ENCODE measurements at regions not wholly inside any gene's neighbourhood (a gene's known extent, or its start where the extent isn't known, plus 50 kb on each side); places are given as distances from the start of the nearest gene placed in this dataset.

DNA sequence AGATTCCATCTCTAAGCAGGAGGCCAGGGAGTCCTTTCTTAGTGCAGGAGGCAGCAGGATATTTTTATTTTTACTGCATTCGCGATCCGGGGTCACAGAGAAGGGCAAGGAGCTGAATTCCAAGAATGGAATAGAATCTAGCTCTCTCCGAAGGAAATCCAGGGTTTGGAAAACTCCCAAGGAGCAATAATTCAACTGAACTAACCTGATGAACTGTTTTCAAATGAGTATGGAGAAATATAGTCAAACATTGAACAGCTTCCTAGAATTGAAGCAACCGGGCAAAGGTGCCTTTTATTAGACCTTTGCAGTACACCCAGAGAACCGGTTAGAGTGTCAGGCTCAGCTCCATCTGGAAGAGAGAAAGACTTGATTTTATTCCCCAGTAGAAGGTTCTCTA, 120.7 kb upstream of the MAF start:
- no peak for DNase-seq (ENCODE audit: low read depth)
- no peak overlapping the region for H3K4me3 ChIP-seq (ENCODE audit: low read depth, low read length)
- TF ChIP-seq, protein P1, sequence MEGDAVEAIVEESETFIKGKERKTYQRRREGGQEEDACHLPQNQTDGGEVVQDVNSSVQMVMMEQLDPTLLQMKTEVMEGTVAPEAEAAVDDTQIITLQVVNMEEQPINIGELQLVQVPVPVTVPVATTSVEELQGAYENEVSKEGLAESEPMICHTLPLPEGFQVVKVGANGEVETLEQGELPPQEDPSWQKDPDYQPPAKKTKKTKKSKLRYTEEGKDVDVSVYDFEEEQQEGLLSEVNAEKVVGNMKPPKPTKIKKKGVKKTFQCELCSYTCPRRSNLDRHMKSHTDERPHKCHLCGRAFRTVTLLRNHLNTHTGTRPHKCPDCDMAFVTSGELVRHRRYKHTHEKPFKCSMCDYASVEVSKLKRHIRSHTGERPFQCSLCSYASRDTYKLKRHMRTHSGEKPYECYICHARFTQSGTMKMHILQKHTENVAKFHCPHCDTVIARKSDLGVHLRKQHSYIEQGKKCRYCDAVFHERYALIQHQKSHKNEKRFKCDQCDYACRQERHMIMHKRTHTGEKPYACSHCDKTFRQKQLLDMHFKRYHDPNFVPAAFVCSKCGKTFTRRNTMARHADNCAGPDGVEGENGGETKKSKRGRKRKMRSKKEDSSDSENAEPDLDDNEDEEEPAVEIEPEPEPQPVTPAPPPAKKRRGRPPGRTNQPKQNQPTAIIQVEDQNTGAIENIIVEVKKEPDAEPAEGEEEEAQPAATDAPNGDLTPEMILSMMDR (conservative IDR thresholded peaks at IDR 0.05; ENCODE audit: low read depth, low read length), result no peak

DNA sequence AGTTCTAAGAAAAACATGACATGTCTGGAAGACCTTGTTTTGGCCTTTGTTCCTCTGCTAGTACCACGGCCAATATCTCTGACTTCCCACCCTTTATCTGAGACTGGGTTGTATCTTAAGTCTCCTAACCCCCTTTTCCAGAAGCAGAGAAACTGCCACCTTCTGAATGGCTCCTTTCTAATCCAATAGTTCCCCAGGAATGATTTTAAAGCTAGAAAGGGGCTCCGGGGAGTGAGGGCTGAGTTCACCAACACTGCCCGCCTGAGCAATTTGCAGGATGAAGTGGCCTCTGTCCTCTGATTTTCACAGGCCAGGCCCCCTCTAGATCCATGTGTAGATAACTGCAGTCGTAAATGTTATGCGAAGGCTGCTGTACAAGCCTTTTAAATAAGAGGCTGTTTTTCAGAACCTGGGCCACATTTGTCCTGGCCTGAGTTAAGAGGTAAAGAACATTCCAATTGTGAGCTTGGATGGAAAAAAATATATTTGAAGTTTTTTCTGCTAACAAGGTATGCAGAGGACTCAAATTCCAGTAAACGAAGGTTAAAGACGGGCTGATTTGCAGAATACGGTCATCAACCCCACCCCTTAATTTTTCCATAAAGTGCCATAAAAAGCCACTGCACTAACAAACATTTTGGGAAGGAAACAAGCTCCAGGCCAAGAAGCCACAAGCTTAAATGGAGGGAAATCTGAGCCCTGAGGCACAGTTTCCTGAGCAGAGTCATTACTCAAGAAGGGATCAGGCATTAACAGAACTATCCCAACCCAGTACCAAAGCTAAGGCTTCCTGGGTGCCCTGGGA, 117.0 kb upstream of the MAF start:
- no peak for DNase-seq (ENCODE audit: low read depth)
- TF ChIP-seq, protein P1 (conservative IDR thresholded peaks at IDR 0.05; ENCODE audit: low read depth, low read length), result no peak
- no peak overlapping the region for H3K4me3 ChIP-seq (ENCODE audit: low read depth, low read length)

DNA sequence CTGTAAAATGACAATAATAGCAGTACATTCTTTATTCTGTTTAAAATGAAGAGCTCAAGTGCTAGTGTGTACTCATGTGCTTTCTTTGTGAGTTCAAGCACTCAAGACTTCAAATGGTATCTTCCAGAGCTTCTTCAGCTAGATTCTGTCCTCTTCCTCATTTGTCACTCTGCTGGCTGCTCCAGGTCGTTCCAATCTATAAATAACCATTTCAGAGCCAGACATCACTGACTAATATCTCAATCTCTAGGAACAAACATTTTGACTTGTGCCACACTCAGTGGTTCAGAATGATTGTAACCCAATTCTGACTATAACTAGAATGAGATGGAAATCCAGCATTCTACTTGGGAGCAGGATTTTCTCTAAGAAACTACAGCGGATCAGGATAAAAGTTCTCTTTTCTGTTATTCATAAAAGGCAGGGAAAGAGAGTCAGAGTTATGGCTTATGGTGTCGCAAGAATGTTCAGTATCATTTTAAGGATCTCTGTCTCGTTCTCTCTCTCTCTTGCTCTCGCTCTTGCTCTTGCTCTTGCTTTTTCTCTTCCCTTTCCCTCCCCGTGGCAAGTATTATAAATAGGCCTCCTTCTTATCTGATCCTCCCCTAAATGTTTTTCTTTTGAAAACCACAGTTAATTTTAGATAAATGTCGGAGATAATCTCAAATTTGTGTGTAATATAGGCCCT, 116.3 kb upstream of the MAF start:
- TF ChIP-seq, protein P1 (conservative IDR thresholded peaks at IDR 0.05; ENCODE audit: low read depth, low read length), result no peak
- no peak overlapping the region for H3K4me3 ChIP-seq (ENCODE audit: low read depth, low read length)
- DNase-seq (ENCODE audit: low read depth), result peak; percentile 26

DNA sequence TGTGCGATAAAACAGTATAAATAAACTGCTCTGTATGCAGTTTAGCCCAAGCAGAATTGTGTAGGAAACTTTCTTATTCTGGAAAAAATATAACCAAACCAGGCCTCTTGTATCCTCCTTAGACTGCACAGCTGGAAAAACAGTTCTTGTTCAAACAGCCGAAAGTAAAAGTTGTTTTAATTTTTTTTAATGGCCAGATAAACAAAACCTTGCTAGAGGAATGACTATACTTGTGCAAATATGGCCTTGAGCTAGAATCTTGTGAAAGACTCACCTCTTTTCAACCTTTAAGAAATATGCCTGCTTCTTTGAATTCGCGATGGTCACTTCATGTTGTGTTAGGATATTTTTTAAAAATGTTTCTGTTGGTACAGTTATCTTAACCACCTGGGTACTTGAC, 114.5 kb upstream of the MAF start:
- no peak overlapping the region for H3K4me3 ChIP-seq (ENCODE audit: low read depth, low read length)
- TF ChIP-seq, protein P1 (conservative IDR thresholded peaks at IDR 0.05; ENCODE audit: low read depth, low read length), result no peak
- peak; percentile 40 for DNase-seq (ENCODE audit: low read depth)

DNA sequence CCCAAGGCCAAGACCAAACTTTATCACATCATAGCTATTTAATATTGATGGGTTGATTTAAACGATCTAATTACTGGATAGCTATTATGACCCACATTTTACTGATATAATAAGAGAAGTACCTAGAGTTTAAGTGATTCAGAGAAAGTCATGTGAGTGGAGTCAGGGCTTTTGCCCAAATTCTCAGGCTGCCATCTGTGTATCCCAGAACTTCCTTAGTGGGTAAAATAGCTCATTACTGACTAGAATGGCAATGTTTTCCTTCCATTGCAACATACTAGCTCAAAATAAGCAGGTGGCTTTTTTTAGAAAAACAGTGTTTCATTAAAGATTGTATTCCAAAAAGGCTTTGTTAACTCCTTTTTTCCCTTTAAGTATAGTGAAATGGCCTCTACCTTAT, 113.9 kb upstream of the MAF start:
- H3K4me3 ChIP-seq (ENCODE audit: low read depth, low read length), result no peak overlapping the region
- DNase-seq (ENCODE audit: low read depth), result no peak
- TF ChIP-seq, protein P1 (conservative IDR thresholded peaks at IDR 0.05; ENCODE audit: low read depth, low read length), result no peak

GRCh38 chr16:79713609-79714309, 113.2 kb upstream of the MAF start:
- no peak for DNase-seq (ENCODE audit: low read depth)
- H3K4me3 ChIP-seq (ENCODE audit: low read depth, low read length), result no peak overlapping the region
- TF ChIP-seq, protein P1 (conservative IDR thresholded peaks at IDR 0.05; ENCODE audit: low read depth, low read length), result no peak
